Liver (tissue), 8 donors: ENCODE measurements at regions not wholly inside any gene's neighbourhood (a gene's known extent, or its start where the extent isn't known, plus 50 kb on each side); places are given as distances from the start of the nearest gene placed in this dataset.

Experiments used
- DNase-seq: peaks from one replicate; pipeline ENCODE4 v3.0.0-alpha.2; 2017; ENCODE audit warnings: low spot score
- H3K27ac ChIP-seq, 2 donors: one replicate each; pipeline ENCODE4 v1.7.0; 2013; ENCODE audit warnings: inconsistent platforms in 2 of 2, low read length in 2 of 2, control low read depth in 1 of 2, low read depth in 1 of 2, mild to moderate bottlenecking in 1 of 2
- H3K27me3 ChIP-seq, 4 donors: one replicate each; pipeline versions ENCODE4 v1.6.1 to v1.7.0; 2013; ENCODE audit warnings: low read length in 3 of 4, inconsistent platforms in 1 of 4, mild to moderate bottlenecking in 1 of 4, moderate library complexity in 1 of 4; ENCODE audit not compliant: control insufficient read depth in 4 of 4, insufficient read depth in 4 of 4
- H3K36me3 ChIP-seq, 4 donors: one replicate each; pipeline versions ENCODE4 v1.6.1 to v1.7.0; 2013; ENCODE audit warnings: low read length in 3 of 4, mild to moderate bottlenecking in 3 of 4, low read depth in 1 of 4, moderate library complexity in 1 of 4; ENCODE audit not compliant: control insufficient read depth in 4 of 4, insufficient read depth in 3 of 4
- H3K4me1 ChIP-seq, 4 donors: one replicate each; pipeline versions ENCODE4 v1.6.1 to v1.7.0; 2013; ENCODE audit warnings: low read length in 3 of 4, mild to moderate bottlenecking in 3 of 4, moderate library complexity in 1 of 4; ENCODE audit not compliant: control insufficient read depth in 4 of 4, insufficient read depth in 4 of 4
- H3K4me3 ChIP-seq, 3 donors: one replicate each; pipeline versions ENCODE4 v1.6.1 to v1.7.0; 2013; ENCODE audit warnings: low read length in 3 of 3, control low read depth in 1 of 3, low read depth in 1 of 3, mild to moderate bottlenecking in 1 of 3
- H3K9ac ChIP-seq, 2 donors: one replicate each; pipeline ENCODE4 v1.7.0; 2013; ENCODE audit warnings: low read length in 2 of 2, mild to moderate bottlenecking in 2 of 2, moderate library complexity in 2 of 2, control low read depth in 1 of 2, low read depth in 1 of 2
- H3K9me3 ChIP-seq, 4 donors: one replicate each; pipeline versions ENCODE4 v1.6.1 to v1.7.0; 2013; ENCODE audit warnings: low read length in 3 of 4; ENCODE audit not compliant: control insufficient read depth in 4 of 4
- FOXA1 ChIP-seq: IDR thresholded peaks from 2 replicates; pipeline ENCODE4 v1.6.1; 2016; ENCODE audit warnings: antibody characterized with exemption
- FOXA2 ChIP-seq: IDR thresholded peaks from 2 replicates; pipeline ENCODE4 v1.6.1; 2016; ENCODE audit warnings: antibody characterized with exemption
- HNF4A ChIP-seq, 2 donors: conservative IDR thresholded peaks; 2 replicates each; pipeline ENCODE4 v1.6.1; 2016; ENCODE audit warnings: antibody characterized with exemption in 2 of 2, mild to moderate bottlenecking in 2 of 2
- HNF4G ChIP-seq: IDR thresholded peaks from 2 replicates; pipeline ENCODE4 v1.6.1; 2016; ENCODE audit warnings: antibody characterized with exemption
- JUND ChIP-seq, 2 donors: IDR thresholded peaks; 2 replicates each; pipeline ENCODE4 v1.6.1; 2016; ENCODE audit warnings: antibody characterized with exemption in 2 of 2
- RAD21 ChIP-seq, 2 donors: IDR thresholded peaks; 2 replicates each; pipeline ENCODE4 v1.6.1; 2016; ENCODE audit warnings: antibody characterized with exemption in 2 of 2, mild to moderate bottlenecking in 2 of 2
- RXRA ChIP-seq, 2 donors: IDR thresholded peaks; 2 replicates each; pipeline ENCODE4 v1.6.1; 2017 to 2018; ENCODE audit warnings: antibody characterized with exemption in 2 of 2, mild to moderate bottlenecking in 1 of 2
- SP1 ChIP-seq: IDR thresholded peaks from 2 replicates; pipeline ENCODE4 v1.6.1; 2018; ENCODE audit warnings: antibody characterized with exemption, mild to moderate bottlenecking
- WGBS: extraction: QIAGEN DNeasy Blood & Tissue Kit; methylation state at CpG from one replicate; pipeline ENCODE4 v1.1.7; 2013; 5-methylcytosine and 5-hydroxymethylcytosine counted together
- TF ChIP-seq, protein P1 (sequence below): fragments of 150-350 bp; IDR thresholded peaks from 2 replicates; pipeline ENCODE4 v1.5.1; 2017; ENCODE audit warnings: improper control_type of control experiment, low read depth, low read length; ENCODE audit not compliant: missing input control
- TF ChIP-seq, protein P2 (sequence below): IDR thresholded peaks from 2 replicates; pipeline ENCODE4 v1.6.1; 2016; ENCODE audit warnings: antibody characterized with exemption
- TF ChIP-seq, protein P3 (sequence below): IDR thresholded peaks from 2 replicates; pipeline ENCODE4 v1.6.1; 2016; ENCODE audit warnings: antibody characterized with exemption, mild to moderate bottlenecking
- TF ChIP-seq, protein P4 (sequence below): IDR thresholded peaks from 2 replicates; pipeline ENCODE4 v1.6.1; 2016; ENCODE audit warnings: antibody characterized with exemption
- donor health status: healthy.
- donor health status: healthy.
- donor health status: healthy.
- donor health status: healthy.
- donor health status: healthy.

DNA sequence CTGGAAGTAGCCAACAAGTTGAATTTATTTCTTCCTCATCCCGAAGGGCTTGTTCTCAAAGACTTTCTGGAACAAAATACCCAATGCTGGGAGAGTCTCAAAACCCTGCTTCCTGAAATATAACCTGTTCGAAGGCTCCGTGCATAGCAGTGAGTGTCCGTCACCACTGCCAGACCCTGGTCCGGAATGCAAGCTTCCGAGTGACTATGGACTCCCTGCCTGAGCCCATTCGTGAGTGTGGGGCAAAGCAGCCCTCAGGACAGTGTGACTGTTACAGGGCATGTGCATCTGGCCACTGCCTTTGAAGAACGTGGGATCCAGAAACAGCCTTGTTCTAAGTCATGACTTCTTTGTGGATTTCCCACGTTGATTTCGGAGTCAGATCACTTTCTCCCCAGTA is 214.5 kb upstream of the IGF1R start:
- TF ChIP-seq HNF4G (no peak), RXRA (IDR thresholded peaks at IDR 0.05) (no peak), SP1 (no peak), FOXA2 (no peak), FOXA1 (no peak)
- TF ChIP-seq, protein P1, sequence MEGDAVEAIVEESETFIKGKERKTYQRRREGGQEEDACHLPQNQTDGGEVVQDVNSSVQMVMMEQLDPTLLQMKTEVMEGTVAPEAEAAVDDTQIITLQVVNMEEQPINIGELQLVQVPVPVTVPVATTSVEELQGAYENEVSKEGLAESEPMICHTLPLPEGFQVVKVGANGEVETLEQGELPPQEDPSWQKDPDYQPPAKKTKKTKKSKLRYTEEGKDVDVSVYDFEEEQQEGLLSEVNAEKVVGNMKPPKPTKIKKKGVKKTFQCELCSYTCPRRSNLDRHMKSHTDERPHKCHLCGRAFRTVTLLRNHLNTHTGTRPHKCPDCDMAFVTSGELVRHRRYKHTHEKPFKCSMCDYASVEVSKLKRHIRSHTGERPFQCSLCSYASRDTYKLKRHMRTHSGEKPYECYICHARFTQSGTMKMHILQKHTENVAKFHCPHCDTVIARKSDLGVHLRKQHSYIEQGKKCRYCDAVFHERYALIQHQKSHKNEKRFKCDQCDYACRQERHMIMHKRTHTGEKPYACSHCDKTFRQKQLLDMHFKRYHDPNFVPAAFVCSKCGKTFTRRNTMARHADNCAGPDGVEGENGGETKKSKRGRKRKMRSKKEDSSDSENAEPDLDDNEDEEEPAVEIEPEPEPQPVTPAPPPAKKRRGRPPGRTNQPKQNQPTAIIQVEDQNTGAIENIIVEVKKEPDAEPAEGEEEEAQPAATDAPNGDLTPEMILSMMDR = no peak
- TF ChIP-seq, protein P2, sequence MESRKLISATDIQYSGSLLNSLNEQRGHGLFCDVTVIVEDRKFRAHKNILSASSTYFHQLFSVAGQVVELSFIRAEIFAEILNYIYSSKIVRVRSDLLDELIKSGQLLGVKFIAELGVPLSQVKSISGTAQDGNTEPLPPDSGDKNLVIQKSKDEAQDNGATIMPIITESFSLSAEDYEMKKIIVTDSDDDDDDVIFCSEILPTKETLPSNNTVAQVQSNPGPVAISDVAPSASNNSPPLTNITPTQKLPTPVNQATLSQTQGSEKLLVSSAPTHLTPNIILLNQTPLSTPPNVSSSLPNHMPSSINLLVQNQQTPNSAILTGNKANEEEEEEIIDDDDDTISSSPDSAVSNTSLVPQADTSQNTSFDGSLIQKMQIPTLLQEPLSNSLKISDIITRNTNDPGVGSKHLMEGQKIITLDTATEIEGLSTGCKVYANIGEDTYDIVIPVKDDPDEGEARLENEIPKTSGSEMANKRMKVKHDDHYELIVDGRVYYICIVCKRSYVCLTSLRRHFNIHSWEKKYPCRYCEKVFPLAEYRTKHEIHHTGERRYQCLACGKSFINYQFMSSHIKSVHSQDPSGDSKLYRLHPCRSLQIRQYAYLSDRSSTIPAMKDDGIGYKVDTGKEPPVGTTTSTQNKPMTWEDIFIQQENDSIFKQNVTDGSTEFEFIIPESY = no peak
- TF ChIP-seq, protein P3, sequence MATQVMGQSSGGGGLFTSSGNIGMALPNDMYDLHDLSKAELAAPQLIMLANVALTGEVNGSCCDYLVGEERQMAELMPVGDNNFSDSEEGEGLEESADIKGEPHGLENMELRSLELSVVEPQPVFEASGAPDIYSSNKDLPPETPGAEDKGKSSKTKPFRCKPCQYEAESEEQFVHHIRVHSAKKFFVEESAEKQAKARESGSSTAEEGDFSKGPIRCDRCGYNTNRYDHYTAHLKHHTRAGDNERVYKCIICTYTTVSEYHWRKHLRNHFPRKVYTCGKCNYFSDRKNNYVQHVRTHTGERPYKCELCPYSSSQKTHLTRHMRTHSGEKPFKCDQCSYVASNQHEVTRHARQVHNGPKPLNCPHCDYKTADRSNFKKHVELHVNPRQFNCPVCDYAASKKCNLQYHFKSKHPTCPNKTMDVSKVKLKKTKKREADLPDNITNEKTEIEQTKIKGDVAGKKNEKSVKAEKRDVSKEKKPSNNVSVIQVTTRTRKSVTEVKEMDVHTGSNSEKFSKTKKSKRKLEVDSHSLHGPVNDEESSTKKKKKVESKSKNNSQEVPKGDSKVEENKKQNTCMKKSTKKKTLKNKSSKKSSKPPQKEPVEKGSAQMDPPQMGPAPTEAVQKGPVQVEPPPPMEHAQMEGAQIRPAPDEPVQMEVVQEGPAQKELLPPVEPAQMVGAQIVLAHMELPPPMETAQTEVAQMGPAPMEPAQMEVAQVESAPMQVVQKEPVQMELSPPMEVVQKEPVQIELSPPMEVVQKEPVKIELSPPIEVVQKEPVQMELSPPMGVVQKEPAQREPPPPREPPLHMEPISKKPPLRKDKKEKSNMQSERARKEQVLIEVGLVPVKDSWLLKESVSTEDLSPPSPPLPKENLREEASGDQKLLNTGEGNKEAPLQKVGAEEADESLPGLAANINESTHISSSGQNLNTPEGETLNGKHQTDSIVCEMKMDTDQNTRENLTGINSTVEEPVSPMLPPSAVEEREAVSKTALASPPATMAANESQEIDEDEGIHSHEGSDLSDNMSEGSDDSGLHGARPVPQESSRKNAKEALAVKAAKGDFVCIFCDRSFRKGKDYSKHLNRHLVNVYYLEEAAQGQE = no peak
- Histone ChIP-seq H3K4me1 (peaks cover 0 to 1% (median under 1%) of the 10 kb centered on the region in 4 donors), H3K27me3 (peaks cover 0 to 3% (median 0%) of the 10 kb centered on the region in 4 donors), H3K4me3 (no peak overlapping the region), H3K36me3 (no peaks in the 10 kb centered on the region), H3K9ac (no peak overlapping the region), H3K9me3 (no peaks in the 10 kb centered on the region), H3K27ac (no peak overlapping the region)
- no peak for DNase-seq
- 79% methylated on average over 10 of the region's 10 CpGs for WGBS

DNA sequence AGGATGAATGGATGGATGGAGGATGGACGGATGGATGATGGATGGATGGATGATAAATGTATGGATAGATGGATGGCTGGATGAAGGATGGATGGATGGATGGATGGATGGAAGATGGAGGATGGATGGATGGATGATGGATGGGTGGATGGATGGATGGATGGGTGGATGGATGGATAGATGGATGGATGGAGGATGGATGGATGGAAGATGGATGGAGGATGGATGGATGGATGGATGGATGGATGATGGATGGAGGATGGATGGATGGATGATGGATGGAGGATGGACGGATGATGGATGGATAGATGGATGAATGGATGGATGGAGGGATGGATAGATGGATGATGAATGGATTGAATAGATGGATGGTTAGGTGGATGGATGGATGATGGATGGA is 210.6 kb upstream of the IGF1R start:
- H3K4me3 ChIP-seq = no peak overlapping the region
- 78% methylated on average over 2 of the region's 2 CpGs for WGBS
- H3K27me3 ChIP-seq = peaks cover 0 to 7% (median 0%) of the 10 kb centered on the region in 4 donors
- no peak overlapping the region for H3K27ac ChIP-seq
- no peak overlapping the region for H3K9ac ChIP-seq
- no peaks in the 10 kb centered on the region for H3K36me3 ChIP-seq
- no peaks in the 10 kb centered on the region for H3K9me3 ChIP-seq
- no peak for DNase-seq
- TF ChIP-seq JUND (IDR thresholded peaks at IDR 0.05) = no peak
- TF ChIP-seq, protein P1 = no peak
- TF ChIP-seq, protein P2 = no peak
- no peak for TF ChIP-seq FOXA1
- no peak for TF ChIP-seq HNF4A (conservative IDR thresholded peaks at IDR 0.05)
- TF ChIP-seq, protein P4, sequence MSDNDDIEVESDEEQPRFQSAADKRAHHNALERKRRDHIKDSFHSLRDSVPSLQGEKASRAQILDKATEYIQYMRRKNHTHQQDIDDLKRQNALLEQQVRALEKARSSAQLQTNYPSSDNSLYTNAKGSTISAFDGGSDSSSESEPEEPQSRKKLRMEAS = no peak
- TF ChIP-seq RAD21 (IDR thresholded peaks at IDR 0.05) = no peak
- no peak for TF ChIP-seq SP1
- no peak for TF ChIP-seq FOXA2
- no peak for TF ChIP-seq HNF4G
- no peak for TF ChIP-seq RXRA (IDR thresholded peaks at IDR 0.05)
- no peaks in the 10 kb centered on the region for H3K4me1 ChIP-seq
